ENCODE measurements at regions not wholly inside any gene's neighbourhood (a gene's known extent, or its start where the extent isn't known, plus 50 kb on each side); places are given as distances from the start of the nearest gene placed in this dataset.
A peak's percentile ranks its signal among the peaks of the same experiment; 100 is the strongest.

GRCh38 chr7:127530148-127530547 is 55.2 kb downstream of the GCC1 start:
- peaks cover 4% of the 10 kb centered on the region for H3K9me3 Mint-ChIP-seq

GRCh38 chr7:127527561-127527960 is 57.8 kb downstream of the GCC1 start:
- H3K36me3 Mint-ChIP-seq (ENCODE audit: low read depth): no peaks in the 10 kb centered on the region
- H3K4me3 Mint-ChIP-seq: no peak overlapping the region
- H3K27me3 Mint-ChIP-seq: peaks cover 49% of the 10 kb centered on the region
- peaks cover 4% of the 10 kb centered on the region for H3K9me3 Mint-ChIP-seq
- no peak for DNase-seq
- no peak overlapping the region for H3K27ac Mint-ChIP-seq
- no peaks in the 10 kb centered on the region for H3K4me1 Mint-ChIP-seq (ENCODE audit: low read depth)

More at GRCh38 chr7:127530148-127530547, 55.2 kb downstream of the GCC1 start:
- no peak overlapping the region for H3K27ac Mint-ChIP-seq
- peaks cover 6% of the 10 kb centered on the region for H3K4me1 Mint-ChIP-seq (ENCODE audit: low read depth)
- no peak overlapping the region for H3K4me3 Mint-ChIP-seq
- H3K27me3 Mint-ChIP-seq: peaks cover 47% of the 10 kb centered on the region
- no peaks in the 10 kb centered on the region for H3K36me3 Mint-ChIP-seq (ENCODE audit: low read depth)
- DNase-seq: no peak

- DNase-seq: no peak
- Mint-ChIP-seq H3K36me3 (ENCODE audit: low read depth) (no peaks in the 10 kb centered on the region), H3K27ac (no peak overlapping the region), H3K4me3 (no peak overlapping the region), H3K27me3 (peaks cover 63% of the 10 kb centered on the region), H3K9me3 (peaks cover 12% of the 10 kb centered on the region), H3K4me1 (ENCODE audit: low read depth) (no peaks in the 10 kb centered on the region)
These were observed 59.4 kb downstream of the GCC1 start for GRCh38 chr7:127525866-127526480.

- Mint-ChIP-seq H3K27ac (no peak overlapping the region), H3K4me1 (ENCODE audit: low read depth) (no peaks in the 10 kb centered on the region), H3K4me3 (no peak overlapping the region), H3K9me3 (peaks cover 2% of the 10 kb centered on the region), H3K36me3 (ENCODE audit: low read depth) (no peaks in the 10 kb centered on the region), H3K27me3 (peaks cover 22% of the 10 kb centered on the region)
- DNase-seq: no peak
These were observed 69.1 kb downstream of the GCC1 start for GRCh38 chr7:127516320-127516719.

GRCh38 chr7:127514499-127514898 is 70.9 kb downstream of the GCC1 start:
- DNase-seq: no peak
- H3K36me3 Mint-ChIP-seq (ENCODE audit: low read depth): no peaks in the 10 kb centered on the region

GRCh38 chr7:127513311-127513710 is 72.1 kb downstream of the GCC1 start:
- peaks cover 2% of the 10 kb centered on the region for H3K27me3 Mint-ChIP-seq
- no peaks in the 10 kb centered on the region for H3K4me1 Mint-ChIP-seq (ENCODE audit: low read depth)
- H3K36me3 Mint-ChIP-seq (ENCODE audit: low read depth): no peaks in the 10 kb centered on the region
- H3K4me3 Mint-ChIP-seq: no peak overlapping the region
- H3K9me3 Mint-ChIP-seq: no peaks in the 10 kb centered on the region
- H3K27ac Mint-ChIP-seq: no peak overlapping the region
- DNase-seq: no peak

More at GRCh38 chr7:127514499-127514898, 70.9 kb downstream of the GCC1 start:
- Mint-ChIP-seq H3K4me3 (no peak overlapping the region), H3K27ac (no peak overlapping the region), H3K9me3 (no peaks in the 10 kb centered on the region), H3K4me1 (ENCODE audit: low read depth) (no peaks in the 10 kb centered on the region), H3K27me3 (peaks cover 9% of the 10 kb centered on the region)

GRCh38 chr7:127512663-127513062 is 72.7 kb downstream of the GCC1 start:
- H3K27ac Mint-ChIP-seq: no peak overlapping the region
- no peak overlapping the region for H3K4me3 Mint-ChIP-seq
- no peaks in the 10 kb centered on the region for H3K4me1 Mint-ChIP-seq (ENCODE audit: low read depth)
- no peak for DNase-seq
- H3K27me3 Mint-ChIP-seq: peaks cover 4% of the 10 kb centered on the region
- no peaks in the 10 kb centered on the region for H3K36me3 Mint-ChIP-seq (ENCODE audit: low read depth)
- H3K9me3 Mint-ChIP-seq: no peaks in the 10 kb centered on the region

- no peak overlapping the region for H3K4me3 Mint-ChIP-seq
- peak; percentile 35 for DNase-seq
These were observed 80.7 kb downstream of the GCC1 start for GRCh38 chr7:127504715-127505114.

GRCh38 chr7:127501817-127502216 is 83.6 kb downstream of the GCC1 start:
- Mint-ChIP-seq H3K27me3 (peaks cover 4% of the 10 kb centered on the region), H3K4me1 (ENCODE audit: low read depth) (no peaks in the 10 kb centered on the region), H3K9me3 (no peaks in the 10 kb centered on the region), H3K27ac (no peak overlapping the region), H3K36me3 (ENCODE audit: low read depth) (no peaks in the 10 kb centered on the region), H3K4me3 (no peak overlapping the region)
- no peak for DNase-seq

More at GRCh38 chr7:127504715-127505114, 80.7 kb downstream of the GCC1 start:
- Mint-ChIP-seq H3K27me3 (peaks cover 9% of the 10 kb centered on the region), H3K9me3 (no peaks in the 10 kb centered on the region), H3K36me3 (ENCODE audit: low read depth) (no peaks in the 10 kb centered on the region), H3K4me1 (ENCODE audit: low read depth) (no peaks in the 10 kb centered on the region), H3K27ac (no peak overlapping the region)

- Mint-ChIP-seq H3K27ac (no peak overlapping the region), H3K36me3 (ENCODE audit: low read depth) (no peaks in the 10 kb centered on the region), H3K4me1 (ENCODE audit: low read depth) (peaks cover 18% of the 10 kb centered on the region), H3K4me3 (no peak overlapping the region), H3K9me3 (no peaks in the 10 kb centered on the region), H3K27me3 (peaks cover 12% of the 10 kb centered on the region)
- no peak for DNase-seq
These were observed 94.9 kb upstream of the ZNF800 start for GRCh38 chr7:127487381-127487780.

GRCh38 chr7:127486654-127487053 is 94.1 kb upstream of the ZNF800 start:
- Mint-ChIP-seq H3K4me3 (no peak overlapping the region), H3K4me1 (ENCODE audit: low read depth) (peaks cover 18% of the 10 kb centered on the region), H3K9me3 (no peaks in the 10 kb centered on the region), H3K27me3 (peaks cover 12% of the 10 kb centered on the region), H3K36me3 (ENCODE audit: low read depth) (no peaks in the 10 kb centered on the region), H3K27ac (no peak overlapping the region)
- no peak for DNase-seq

GRCh38 chr7:127485482-127485881 is 93.0 kb upstream of the ZNF800 start:
- no peak for DNase-seq
- Mint-ChIP-seq H3K4me3 (no peak overlapping the region), H3K4me1 (ENCODE audit: low read depth) (peaks cover 18% of the 10 kb centered on the region), H3K27me3 (peaks cover 9% of the 10 kb centered on the region), H3K9me3 (no peaks in the 10 kb centered on the region), H3K36me3 (ENCODE audit: low read depth) (no peaks in the 10 kb centered on the region), H3K27ac (no peak overlapping the region)

GRCh38 chr7:127484954-127485353 is 92.4 kb upstream of the ZNF800 start:
- Mint-ChIP-seq H3K27me3 (peaks cover 6% of the 10 kb centered on the region), H3K4me1 (ENCODE audit: low read depth) (peaks cover 18% of the 10 kb centered on the region), H3K4me3 (peak overlapping the region; percentile 10), H3K9me3 (no peaks in the 10 kb centered on the region), H3K36me3 (ENCODE audit: low read depth) (no peaks in the 10 kb centered on the region), H3K27ac (no peak overlapping the region)
- DNase-seq: no peak

- no peak overlapping the region for H3K27ac Mint-ChIP-seq
- H3K4me3 Mint-ChIP-seq: no peak overlapping the region
- no peaks in the 10 kb centered on the region for H3K36me3 Mint-ChIP-seq (ENCODE audit: low read depth)
- DNase-seq: no peak
- H3K4me1 Mint-ChIP-seq (ENCODE audit: low read depth): peaks cover 24% of the 10 kb centered on the region
- peaks cover 6% of the 10 kb centered on the region for H3K27me3 Mint-ChIP-seq
- no peaks in the 10 kb centered on the region for H3K9me3 Mint-ChIP-seq
These were observed 86.0 kb upstream of the ZNF800 start for GRCh38 chr7:127478461-127478860.

- peaks cover 6% of the 10 kb centered on the region for H3K27me3 Mint-ChIP-seq
- no peaks in the 10 kb centered on the region for H3K36me3 Mint-ChIP-seq (ENCODE audit: low read depth)
- H3K4me3 Mint-ChIP-seq: no peak overlapping the region
These were observed 85.5 kb upstream of the ZNF800 start for GRCh38 chr7:127478024-127478355.

More at GRCh38 chr7:127478024-127478355, 85.5 kb upstream of the ZNF800 start:
- no peaks in the 10 kb centered on the region for H3K9me3 Mint-ChIP-seq
- H3K27ac Mint-ChIP-seq: no peak overlapping the region
- peaks cover 24% of the 10 kb centered on the region for H3K4me1 Mint-ChIP-seq (ENCODE audit: low read depth)
- DNase-seq: no peak

Data from activated T-cell treated with anti-CD3 and anti-CD28 coated beads, Interleukin-2, amount 50 U/mL, for 24 hours (primary cell).